ENCODE measurements at regions not wholly inside any gene's neighbourhood (a gene's known extent, or its start where the extent isn't known, plus 50 kb on each side); places are given as distances from the start of the nearest gene placed in this dataset.

- no peak for DNase-seq (ENCODE audit: low read depth)
Observed at GRCh38 chr16:6576606-6577005, 756.0 kb upstream of the RBFOX1 start.

GRCh38 chr16:6576113-6576512 is 756.5 kb upstream of the RBFOX1 start:
- DNase-seq (ENCODE audit: low read depth): no peak

GRCh38 chr16:6574146-6574545 is 758.5 kb upstream of the RBFOX1 start:
- no peak for DNase-seq (ENCODE audit: low read depth)

- DNase-seq (ENCODE audit: low read depth): no peak
Observed at GRCh38 chr16:6573577-6573976, 759.1 kb upstream of the RBFOX1 start.

- no peak for DNase-seq (ENCODE audit: low read depth)
Observed at GRCh38 chr16:6571044-6571443, 761.6 kb upstream of the RBFOX1 start.

GRCh38 chr16:6570530-6570929 is 762.1 kb upstream of the RBFOX1 start:
- no peak for DNase-seq (ENCODE audit: low read depth)

GRCh38 chr16:6562986-6563385 is 769.7 kb upstream of the RBFOX1 start:
- no peak for DNase-seq (ENCODE audit: low read depth)

- no peak for DNase-seq (ENCODE audit: low read depth)
Observed at GRCh38 chr16:6560306-6561100, 772.1 kb upstream of the RBFOX1 start.

GRCh38 chr16:6558661-6559060 is 774.0 kb upstream of the RBFOX1 start:
- no peak for DNase-seq (ENCODE audit: low read depth)

GRCh38 chr16:6558126-6558525 is 774.5 kb upstream of the RBFOX1 start:
- no peak for DNase-seq (ENCODE audit: low read depth)

GRCh38 chr16:6557353-6558023 is 775.2 kb upstream of the RBFOX1 start:
- DNase-seq (ENCODE audit: low read depth): no peak

- DNase-seq (ENCODE audit: low read depth): no peak
Observed at GRCh38 chr16:6549415-6549814, 783.2 kb upstream of the RBFOX1 start.

GRCh38 chr16:6548507-6548906 is 784.1 kb upstream of the RBFOX1 start:
- no peak for DNase-seq (ENCODE audit: low read depth)

GRCh38 chr16:6547131-6547530 is 785.5 kb upstream of the RBFOX1 start:
- no peak for DNase-seq (ENCODE audit: low read depth)

GRCh38 chr16:6545329-6545728 is 787.3 kb upstream of the RBFOX1 start:
- no peak for DNase-seq (ENCODE audit: low read depth)

- no peak for DNase-seq (ENCODE audit: low read depth)
Observed at GRCh38 chr16:6541267-6541666, 791.4 kb upstream of the RBFOX1 start.

- DNase-seq (ENCODE audit: low read depth): no peak
Observed at GRCh38 chr16:6536411-6536810, 796.2 kb upstream of the RBFOX1 start.

- no peak for DNase-seq (ENCODE audit: low read depth)
Observed at GRCh38 chr16:6531067-6531466, 801.6 kb upstream of the RBFOX1 start.

GRCh38 chr16:6528217-6528616 is 804.4 kb upstream of the RBFOX1 start:
- DNase-seq (ENCODE audit: low read depth): no peak

GRCh38 chr16:6527646-6528045 is 805.0 kb upstream of the RBFOX1 start:
- no peak for DNase-seq (ENCODE audit: low read depth)

- DNase-seq (ENCODE audit: low read depth): no peak
Observed at GRCh38 chr16:6524501-6524900, 808.1 kb upstream of the RBFOX1 start.

- DNase-seq (ENCODE audit: low read depth): no peak
Observed at GRCh38 chr16:6517020-6517720, 815.5 kb upstream of the RBFOX1 start.

GRCh38 chr16:6512512-6512911 is 820.1 kb upstream of the RBFOX1 start:
- no peak for DNase-seq (ENCODE audit: low read depth)

Data from stimulated activated CD8-positive, alpha-beta memory T cell treated with anti-CD3 and anti-CD28 coated beads, Interleukin-15, amount 100 ng/mL, for 24 hours (primary cell).